HL-60 (cell line): ENCODE measurements at regions not wholly inside any gene's neighbourhood (a gene's known extent, or its start where the extent isn't known, plus 50 kb on each side); places are given as distances from the start of the nearest gene placed in this dataset.

Source experiments
- CTCF ChIP-seq: IDR thresholded peaks from one replicate; pipeline ENCODE4 v1.5.1; 2011; ENCODE audit warnings: low read length, control low read depth, inconsistent platforms; ENCODE audit not compliant: insufficient read depth
- GABPA ChIP-seq: IDR thresholded peaks from 2 replicates; pipeline ENCODE4 v1.6.1; 2012; ENCODE audit warnings: low read depth
- POLR2AphosphoS5 ChIP-seq: IDR thresholded peaks from 2 replicates; pipeline ENCODE4 v1.6.1; 2012; ENCODE audit warnings: low read depth
- SPI1 ChIP-seq: IDR thresholded peaks from 2 replicates; pipeline ENCODE4 v1.6.1; 2012; ENCODE audit warnings: low read depth, mild to moderate bottlenecking, borderline replicate concordance
- TF ChIP-seq, protein P1 (sequence below): IDR thresholded peaks from 2 replicates; pipeline ENCODE4 v1.6.1; 2012; ENCODE audit warnings: low read depth; ENCODE audit not compliant: insufficient replicate concordance

- no peak for TF ChIP-seq POLR2AphosphoS5
- no peak for TF ChIP-seq CTCF
- no peak for TF ChIP-seq SPI1
- TF ChIP-seq, protein P1, sequence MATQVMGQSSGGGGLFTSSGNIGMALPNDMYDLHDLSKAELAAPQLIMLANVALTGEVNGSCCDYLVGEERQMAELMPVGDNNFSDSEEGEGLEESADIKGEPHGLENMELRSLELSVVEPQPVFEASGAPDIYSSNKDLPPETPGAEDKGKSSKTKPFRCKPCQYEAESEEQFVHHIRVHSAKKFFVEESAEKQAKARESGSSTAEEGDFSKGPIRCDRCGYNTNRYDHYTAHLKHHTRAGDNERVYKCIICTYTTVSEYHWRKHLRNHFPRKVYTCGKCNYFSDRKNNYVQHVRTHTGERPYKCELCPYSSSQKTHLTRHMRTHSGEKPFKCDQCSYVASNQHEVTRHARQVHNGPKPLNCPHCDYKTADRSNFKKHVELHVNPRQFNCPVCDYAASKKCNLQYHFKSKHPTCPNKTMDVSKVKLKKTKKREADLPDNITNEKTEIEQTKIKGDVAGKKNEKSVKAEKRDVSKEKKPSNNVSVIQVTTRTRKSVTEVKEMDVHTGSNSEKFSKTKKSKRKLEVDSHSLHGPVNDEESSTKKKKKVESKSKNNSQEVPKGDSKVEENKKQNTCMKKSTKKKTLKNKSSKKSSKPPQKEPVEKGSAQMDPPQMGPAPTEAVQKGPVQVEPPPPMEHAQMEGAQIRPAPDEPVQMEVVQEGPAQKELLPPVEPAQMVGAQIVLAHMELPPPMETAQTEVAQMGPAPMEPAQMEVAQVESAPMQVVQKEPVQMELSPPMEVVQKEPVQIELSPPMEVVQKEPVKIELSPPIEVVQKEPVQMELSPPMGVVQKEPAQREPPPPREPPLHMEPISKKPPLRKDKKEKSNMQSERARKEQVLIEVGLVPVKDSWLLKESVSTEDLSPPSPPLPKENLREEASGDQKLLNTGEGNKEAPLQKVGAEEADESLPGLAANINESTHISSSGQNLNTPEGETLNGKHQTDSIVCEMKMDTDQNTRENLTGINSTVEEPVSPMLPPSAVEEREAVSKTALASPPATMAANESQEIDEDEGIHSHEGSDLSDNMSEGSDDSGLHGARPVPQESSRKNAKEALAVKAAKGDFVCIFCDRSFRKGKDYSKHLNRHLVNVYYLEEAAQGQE = no peak
- TF ChIP-seq GABPA = no peak
Measured at GRCh38 chr9:79986437-79986836, 414.7 kb downstream of the TLE4 start.
